ENCODE measurements at regions not wholly inside any gene's neighbourhood (a gene's known extent, or its start where the extent isn't known, plus 50 kb on each side); places are given as distances from the start of the nearest gene placed in this dataset.
"Not testable (repeated sequence)": the region's sequence is repeated elsewhere in the genome, so short reads cannot be mapped to it uniquely, and the experiment has no call there.

GRCh38 chr11:60592601-60593000 is 77.4 kb downstream of the MS4A13 start:
- no peak for ATAC-seq (replicated peaks in 6 of 8)
- Histone ChIP-seq H3K4me3 (no peak overlapping the region), H3K27ac (no peak overlapping the region), H3K4me1 (replicated peaks in 1 of 2) (no peaks in the 10 kb centered on the region)
- WGBS, 10 experiments, result 29 to 100% (median 83%) methylated on average over 3 to 4 of the region's 4 CpGs; no CpG with 5 or more reads in 1 of the 10 experiments
- in situ Hi-C loops (cut with MboI; ENCODE audit: low pct_unique_long_range_greater_than_20kb in 2 of 9, low sequenced_read_pairs in 9 of 9, unreplicated experiment in 9 of 9), result no loop called here

GRCh38 chr11:60594998-60595642 is 79.9 kb downstream of the MS4A13 start:
- 0 to 94% (median 35%) methylated on average over 1 to 4 of the region's 4 CpGs; no CpG with 5 or more reads in 4 of the 10 experiments for WGBS, 10 experiments
- H3K27ac ChIP-seq, result no peak overlapping the region
- in situ Hi-C loops (cut with MboI; ENCODE audit: low pct_unique_long_range_greater_than_20kb in 2 of 9, low sequenced_read_pairs in 9 of 9, unreplicated experiment in 9 of 9), result no loop called here
- peak in 2 of 8 experiments; percentile 96 to 99 for ATAC-seq (replicated peaks in 6 of 8)
- no peak overlapping the region for H3K4me3 ChIP-seq
- no peaks in the 10 kb centered on the region for H3K4me1 ChIP-seq (replicated peaks in 1 of 2)

- no peak overlapping the region for H3K27ac ChIP-seq
- H3K4me3 ChIP-seq, result no peak overlapping the region
- whole genome bisulfite sequencing, 10 experiments, result 0 to 95% (median 86%) methylated on average over 1 to 3 of the region's 3 CpGs; no CpG with 5 or more reads in 1 of the 10 experiments
- no peak for ATAC-seq (replicated peaks in 6 of 8)
- in situ Hi-C loops (cut with MboI; ENCODE audit: low pct_unique_long_range_greater_than_20kb in 2 of 9, low sequenced_read_pairs in 9 of 9, unreplicated experiment in 9 of 9), result loop anchor here in 4 of 9 experiments (25.0 kb wide), 2 partner anchors 245 to 345 kb away; no protein-coding TSS in a partner anchor
- no peaks in the 10 kb centered on the region for H3K4me1 ChIP-seq (replicated peaks in 1 of 2)
Observed at GRCh38 chr11:60607483-60607882, 91.9 kb upstream of the MS4A8 start.

GRCh38 chr11:60609632-60610031 is 89.8 kb upstream of the MS4A8 start:
- no peak overlapping the region for H3K4me3 ChIP-seq
- 0 to 92% (median 67%) methylated on average over 1 to 3 of the region's 3 CpGs for WGBS, 10 experiments
- no peak for ATAC-seq (replicated peaks in 6 of 8)
- no peaks in the 10 kb centered on the region for H3K4me1 ChIP-seq (replicated peaks in 1 of 2)
- no peak overlapping the region for H3K27ac ChIP-seq
- in situ Hi-C loops (cut with MboI; ENCODE audit: low pct_unique_long_range_greater_than_20kb in 2 of 9, low sequenced_read_pairs in 9 of 9, unreplicated experiment in 9 of 9), result loop anchor here in 4 of 9 experiments (25.0 kb wide), 2 partner anchors 247 to 347 kb away; no protein-coding TSS in a partner anchor

- in situ Hi-C loops (cut with MboI; ENCODE audit: low pct_unique_long_range_greater_than_20kb in 2 of 9, low sequenced_read_pairs in 9 of 9, unreplicated experiment in 9 of 9), result loop anchor here in 4 of 9 experiments (25.0 kb wide), 2 partner anchors 248 to 348 kb away; no protein-coding TSS in a partner anchor
Observed at GRCh38 chr11:60610702-60611101, 88.7 kb upstream of the MS4A8 start.

GRCh38 chr11:60615497-60615896 is 83.9 kb upstream of the MS4A8 start:
- in situ Hi-C loops (cut with MboI; ENCODE audit: low pct_unique_long_range_greater_than_20kb in 2 of 9, low sequenced_read_pairs in 9 of 9, unreplicated experiment in 9 of 9), result loop anchor here in 4 of 9 experiments (25.0 kb wide), 2 partner anchors 253 to 353 kb away; no protein-coding TSS in a partner anchor
- WGBS, 10 experiments, result 14 to 88% (median 81%) methylated on average over 1 to 19 of the region's 25 CpGs; no CpG with 5 or more reads in 4 of the 10 experiments
- Histone ChIP-seq H3K27ac (no peak overlapping the region), H3K4me3 (no peak overlapping the region), H3K4me1 (replicated peaks in 1 of 2) (no peaks in the 10 kb centered on the region)
- ATAC-seq (replicated peaks in 6 of 8), result no peak

More at GRCh38 chr11:60610702-60611101, 88.7 kb upstream of the MS4A8 start:
- H3K4me3 ChIP-seq, result no peak overlapping the region
- H3K27ac ChIP-seq, result no peak overlapping the region
- H3K4me1 ChIP-seq (replicated peaks in 1 of 2), result no peaks in the 10 kb centered on the region
- no peak for ATAC-seq (replicated peaks in 6 of 8)
- 0 to 83% (median 16%) methylated on average over 1 of the region's 1 CpG; no CpG with 5 or more reads in 3 of the 10 experiments for WGBS, 10 experiments

- WGBS, 10 experiments, result 60% methylated on average over 1 of the region's 30 CpGs; no CpG with 5 or more reads in 9 of the 10 experiments
- not testable (repeated sequence) for ATAC-seq (replicated peaks in 6 of 8); H3K4me1 ChIP-seq (replicated peaks in 1 of 2); H3K4me3 ChIP-seq; H3K27ac ChIP-seq
- in situ Hi-C loops (cut with MboI; ENCODE audit: low pct_unique_long_range_greater_than_20kb in 2 of 9, low sequenced_read_pairs in 9 of 9, unreplicated experiment in 9 of 9), result loop anchor here in 4 of 9 experiments (25.0 kb wide), 2 partner anchors 260 to 360 kb away; no protein-coding TSS in a partner anchor
Observed at GRCh38 chr11:60621940-60622339, 77.5 kb upstream of the MS4A8 start.

GRCh38 chr11:60622776-60623175 is 76.6 kb upstream of the MS4A8 start:
- not testable (repeated sequence) for H3K27ac ChIP-seq; H3K4me3 ChIP-seq; ATAC-seq (replicated peaks in 6 of 8); H3K4me1 ChIP-seq (replicated peaks in 1 of 2)
- WGBS, 10 experiments, result no CpG with 5 or more reads among the region's 27 CpGs
- in situ Hi-C loops (cut with MboI; ENCODE audit: low pct_unique_long_range_greater_than_20kb in 2 of 9, low sequenced_read_pairs in 9 of 9, unreplicated experiment in 9 of 9), result loop anchor here in 4 of 9 experiments (25.0 kb wide), 2 partner anchors 260 to 360 kb away; no protein-coding TSS in a partner anchor

- Histone ChIP-seq H3K27ac (no peak overlapping the region), H3K4me1 (replicated peaks in 1 of 2) (no peaks in the 10 kb centered on the region), H3K4me3 (no peak overlapping the region)
- in situ Hi-C loops (cut with MboI; ENCODE audit: low pct_unique_long_range_greater_than_20kb in 2 of 9, low sequenced_read_pairs in 9 of 9, unreplicated experiment in 9 of 9), result loop anchor here in 1 of 9 experiments (25.0 kb wide), 1 partner anchor 112 kb away; no protein-coding TSS in a partner anchor
- WGBS, 10 experiments, result 0 to 78% (median 40%) methylated on average over 1 to 2 of the region's 2 CpGs; no CpG with 5 or more reads in 1 of the 10 experiments
- ATAC-seq (replicated peaks in 6 of 8), result peak in 3 of 8 experiments; percentile 43 to 99 (median 95)
Observed at GRCh38 chr11:60625262-60625661, 74.2 kb upstream of the MS4A8 start.

GRCh38 chr11:60629399-60629798 is 70.0 kb upstream of the MS4A8 start:
- Histone ChIP-seq H3K4me1 (replicated peaks in 1 of 2) (no peaks in the 10 kb centered on the region), H3K4me3 (no peak overlapping the region), H3K27ac (no peak overlapping the region)
- no peak for ATAC-seq (replicated peaks in 6 of 8)
- in situ Hi-C loops (cut with MboI; ENCODE audit: low pct_unique_long_range_greater_than_20kb in 2 of 9, low sequenced_read_pairs in 9 of 9, unreplicated experiment in 9 of 9), result loop anchor here in 1 of 9 experiments (25.0 kb wide), 1 partner anchor 108 kb away; no protein-coding TSS in a partner anchor

GRCh38 chr11:60631944-60632343 is 67.5 kb upstream of the MS4A8 start:
- no peak overlapping the region for H3K27ac ChIP-seq
- no peaks in the 10 kb centered on the region for H3K4me1 ChIP-seq (replicated peaks in 1 of 2)
- ATAC-seq (replicated peaks in 6 of 8), result no peak
- WGBS, 10 experiments, result 100% methylated on average over 1 of the region's 1 CpG; no CpG with 5 or more reads in 9 of the 10 experiments
- in situ Hi-C loops (cut with MboI; ENCODE audit: low pct_unique_long_range_greater_than_20kb in 2 of 9, low sequenced_read_pairs in 9 of 9, unreplicated experiment in 9 of 9), result loop anchor here in 1 of 9 experiments (25.0 kb wide), 1 partner anchor 105 kb away; no protein-coding TSS in a partner anchor
- no peak overlapping the region for H3K4me3 ChIP-seq

GRCh38 chr11:60633645-60634044 is 65.8 kb upstream of the MS4A8 start:
- ATAC-seq (replicated peaks in 6 of 8), result no peak
- in situ Hi-C loops (cut with MboI; ENCODE audit: low pct_unique_long_range_greater_than_20kb in 2 of 9, low sequenced_read_pairs in 9 of 9, unreplicated experiment in 9 of 9), result loop anchor here in 1 of 9 experiments (25.0 kb wide), 1 partner anchor 104 kb away; no protein-coding TSS in a partner anchor
- Histone ChIP-seq H3K4me3 (no peak overlapping the region), H3K4me1 (replicated peaks in 1 of 2) (no peaks in the 10 kb centered on the region), H3K27ac (no peak overlapping the region)
- WGBS, 10 experiments, result 0 to 100% (median 51%) methylated on average over 1 of the region's 1 CpG; no CpG with 5 or more reads in 6 of the 10 experiments

- peak in 3 of 8 experiments; percentile 22 to 42 (median 39) for ATAC-seq (replicated peaks in 6 of 8)
- Histone ChIP-seq H3K4me1 (replicated peaks in 1 of 2) (no peaks in the 10 kb centered on the region), H3K27ac (no peak overlapping the region), H3K4me3 (no peak overlapping the region)
- in situ Hi-C loops (cut with MboI; ENCODE audit: low pct_unique_long_range_greater_than_20kb in 2 of 9, low sequenced_read_pairs in 9 of 9, unreplicated experiment in 9 of 9), result loop anchor here in 1 of 9 experiments (25.0 kb wide), 1 partner anchor 103 kb away; no protein-coding TSS in a partner anchor
- whole genome bisulfite sequencing, 10 experiments, result 20% methylated on average over 1 of the region's 2 CpGs; no CpG with 5 or more reads in 9 of the 10 experiments
Observed at GRCh38 chr11:60634126-60634525, 65.3 kb upstream of the MS4A8 start.

Measured in motor neuron (in vitro differentiated cells).